Parathyroid adenoma (tissue), 2 donors: ENCODE measurements at regions not wholly inside any gene's neighbourhood (a gene's known extent, or its start where the extent isn't known, plus 50 kb on each side); places are given as distances from the start of the nearest gene placed in this dataset.
A peak's percentile ranks its signal among the peaks of the same experiment; 100 is the strongest.

Experiments
- H2AFZ ChIP-seq: fragments of 300-600 bp; sonication (generic); one replicate; pipeline ENCODE4 v1.7.0; 2017; ENCODE audit warnings: antibody characterized with exemption, mild to moderate bottlenecking
- H3K27ac ChIP-seq: fragments of 300-600 bp; sonication (generic); one replicate; pipeline ENCODE4 v1.7.0; 2017
- H3K27me3 ChIP-seq: fragments of 300-600 bp; sonication (generic); one replicate; pipeline ENCODE4 v1.7.0; 2017; ENCODE audit warnings: low read length; ENCODE audit not compliant: control insufficient read depth, insufficient read depth
- H3K36me3 ChIP-seq: fragments of 300-600 bp; sonication (generic); one replicate; pipeline ENCODE4 v1.7.0; 2017; ENCODE audit warnings: low read length; ENCODE audit not compliant: control insufficient read depth, insufficient read depth
- H3K4me1 ChIP-seq: fragments of 300-600 bp; sonication (generic); one replicate; pipeline ENCODE4 v1.7.0; 2017; ENCODE audit warnings: control low read depth
- H3K4me2 ChIP-seq: fragments of 300-600 bp; sonication (generic); one replicate; pipeline ENCODE4 v1.7.0; 2017; ENCODE audit warnings: low read length
- H3K4me3 ChIP-seq: fragments of 300-600 bp; sonication (generic); one replicate; pipeline ENCODE4 v1.7.0; 2017; ENCODE audit warnings: low read depth, low read length
- H3K79me2 ChIP-seq: fragments of 300-600 bp; sonication (generic); one replicate; pipeline ENCODE4 v1.7.0; 2017; ENCODE audit warnings: control low read depth
- H3K9ac ChIP-seq: fragments of 300-600 bp; sonication (generic); one replicate; pipeline ENCODE4 v1.7.0; 2017; ENCODE audit warnings: mild to moderate bottlenecking
- H3K9me3 ChIP-seq: fragments of 300-600 bp; sonication (generic); one replicate; pipeline ENCODE4 v1.7.0; 2017; ENCODE audit warnings: low read length; ENCODE audit not compliant: control insufficient read depth
- CTCF ChIP-seq: fragments of 300-600 bp; sonication (generic); IDR thresholded peaks from one replicate; pipeline ENCODE4 v1.7.0; 2017; ENCODE audit warnings: antibody characterized with exemption, mild to moderate bottlenecking
- donor health status: primary hyperparathyroidism.

GRCh38 chr1:234965111-234965510 lies 163.5 kb downstream of the TOMM20 start:
- no peak for TF ChIP-seq CTCF
- peaks cover 15% of the 10 kb centered on the region for H3K4me1 ChIP-seq
- H2AFZ ChIP-seq: no peak overlapping the region
- H3K36me3 ChIP-seq: no peaks in the 10 kb centered on the region
- no peak overlapping the region for H3K4me3 ChIP-seq
- no peaks in the 10 kb centered on the region for H3K79me2 ChIP-seq
- H3K4me2 ChIP-seq: no peak overlapping the region
- H3K9me3 ChIP-seq: no peaks in the 10 kb centered on the region
- no peak overlapping the region for H3K27ac ChIP-seq
- no peak overlapping the region for H3K9ac ChIP-seq
- H3K27me3 ChIP-seq: no peaks in the 10 kb centered on the region

GRCh38 chr1:234963904-234964702 lies 164.5 kb downstream of the TOMM20 start:
- Histone ChIP-seq H3K27ac (peak overlapping the region; percentile 67), H3K4me3 (no peak overlapping the region), H3K4me2 (no peak overlapping the region), H3K9me3 (no peaks in the 10 kb centered on the region), H3K4me1 (peaks cover 10% of the 10 kb centered on the region), H3K36me3 (no peaks in the 10 kb centered on the region), H3K9ac (no peak overlapping the region), H3K79me2 (no peaks in the 10 kb centered on the region), H2AFZ (no peak overlapping the region), H3K27me3 (no peaks in the 10 kb centered on the region)
- TF ChIP-seq CTCF: no peak

- peak overlapping the region; percentile 67 for H3K27ac ChIP-seq
- H2AFZ ChIP-seq: no peak overlapping the region
- H3K9me3 ChIP-seq: no peaks in the 10 kb centered on the region
- peak overlapping the region; percentile 13 for H3K4me3 ChIP-seq
- no peaks in the 10 kb centered on the region for H3K27me3 ChIP-seq
- no peak for TF ChIP-seq CTCF
- no peaks in the 10 kb centered on the region for H3K36me3 ChIP-seq
- peaks cover 10% of the 10 kb centered on the region for H3K4me1 ChIP-seq
- no peak overlapping the region for H3K9ac ChIP-seq
- no peaks in the 10 kb centered on the region for H3K79me2 ChIP-seq
- peak overlapping the region; percentile 68 for H3K4me2 ChIP-seq
Measured at GRCh38 chr1:234963180-234963903, 165.3 kb downstream of the TOMM20 start.

- TF ChIP-seq CTCF: no peak
- Histone ChIP-seq H3K9ac (no peak overlapping the region), H3K36me3 (no peaks in the 10 kb centered on the region), H3K4me2 (peak overlapping the region; percentile 68), H3K9me3 (no peaks in the 10 kb centered on the region), H3K27ac (peak overlapping the region; percentile 67), H3K27me3 (no peaks in the 10 kb centered on the region), H3K79me2 (no peaks in the 10 kb centered on the region), H3K4me1 (peaks cover 10% of the 10 kb centered on the region), H3K4me3 (peak overlapping the region; percentile 13), H2AFZ (peak overlapping the region; percentile 15)
Measured at GRCh38 chr1:234962340-234962989, 166.2 kb downstream of the TOMM20 start.
